ENCODE measurements at regions not wholly inside any gene's neighbourhood (a gene's known extent, or its start where the extent isn't known, plus 50 kb on each side); places are given as distances from the start of the nearest gene placed in this dataset.
"Not testable (repeated sequence)": the region's sequence is repeated elsewhere in the genome, so short reads cannot be mapped to it uniquely, and the experiment has no call there.

DNA sequence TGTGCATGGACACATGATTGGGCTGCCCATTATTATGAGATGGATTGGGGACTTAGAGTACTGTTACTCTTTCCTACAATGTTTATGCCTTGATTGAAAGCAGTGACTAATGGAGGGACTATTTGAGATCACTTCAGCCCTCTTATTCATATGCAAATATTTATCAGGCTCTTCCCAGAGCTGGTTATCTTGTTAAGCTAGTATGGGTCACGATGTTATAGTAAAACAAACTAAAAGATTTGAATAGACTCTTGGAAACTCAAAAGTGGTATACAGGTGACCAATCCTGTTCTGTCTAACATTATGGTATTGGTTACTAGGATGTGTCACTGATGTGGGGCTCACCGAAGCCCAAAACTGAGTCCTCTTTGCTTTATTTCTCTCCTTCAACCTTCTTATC is 306.2 kb upstream of the CASK start:
- Mint-ChIP-seq H3K9me3 (ENCODE audit: low read depth) (peaks cover 9% of the 10 kb centered on the region), H3K36me3 (peaks cover 10% of the 10 kb centered on the region), H3K4me3 (no peak overlapping the region), H3K27me3 (no peaks in the 10 kb centered on the region), H3K4me1 (no peaks in the 10 kb centered on the region), H3K27ac (no peak overlapping the region)
- ATAC-seq, result no peak
- CTCF ChIA-PET, result no interaction called here
- no peak for DNase-seq

DNA sequence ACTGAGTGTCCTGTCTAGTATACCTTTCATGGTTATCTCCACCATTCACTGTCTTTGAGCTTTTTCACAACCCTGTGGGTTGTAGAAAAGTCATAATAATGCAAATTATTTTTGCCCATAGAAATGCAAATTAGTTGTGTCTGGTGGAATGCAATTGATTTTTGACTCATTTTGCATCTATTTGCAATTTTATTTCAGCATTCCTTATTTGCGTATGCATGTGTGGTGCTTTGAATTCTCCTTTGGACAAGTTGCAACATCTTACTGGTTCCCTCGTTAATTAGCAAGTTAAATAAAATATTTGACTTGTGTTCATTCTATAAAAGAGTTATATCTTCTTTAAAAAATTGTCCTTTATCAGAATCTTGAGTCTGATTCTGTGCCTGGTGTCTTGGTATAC is 297.3 kb upstream of the CASK start:
- no peak overlapping the region for H3K27ac Mint-ChIP-seq
- H3K9me3 Mint-ChIP-seq (ENCODE audit: low read depth), result no peaks in the 10 kb centered on the region
- ATAC-seq (no peak), DNase-seq (no peak)
- no peaks in the 10 kb centered on the region for H3K4me1 Mint-ChIP-seq
- peaks cover under 1% of the 10 kb centered on the region for H3K36me3 Mint-ChIP-seq
- no peaks in the 10 kb centered on the region for H3K27me3 Mint-ChIP-seq
- CTCF ChIA-PET, result no interaction called here
- no peak overlapping the region for H3K4me3 Mint-ChIP-seq

DNA sequence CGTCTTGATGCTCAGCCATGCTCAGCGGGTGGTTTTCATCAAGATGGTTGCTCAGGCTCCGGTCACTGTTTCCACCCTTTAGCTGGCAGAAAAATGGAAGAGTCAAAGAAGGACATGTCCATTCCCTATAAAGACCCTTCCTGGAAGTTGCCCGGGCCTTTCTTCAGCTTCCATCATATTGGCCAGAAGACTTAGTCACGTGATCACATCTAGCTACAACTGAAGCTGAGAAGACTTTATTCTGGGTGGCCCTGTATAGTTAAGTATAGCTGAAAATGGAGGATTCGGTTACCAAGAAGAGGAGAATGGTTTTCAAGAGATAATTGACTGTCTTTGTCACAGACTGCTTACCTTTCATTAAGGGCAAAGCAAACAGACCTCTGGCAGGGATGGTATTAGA is 296.7 kb upstream of the CASK start:
- no peak overlapping the region for H3K4me3 Mint-ChIP-seq
- no peak for DNase-seq
- CTCF ChIA-PET, result no interaction called here
- no peak overlapping the region for H3K27ac Mint-ChIP-seq
- no peaks in the 10 kb centered on the region for H3K36me3 Mint-ChIP-seq
- no peaks in the 10 kb centered on the region for H3K27me3 Mint-ChIP-seq
- H3K9me3 Mint-ChIP-seq (ENCODE audit: low read depth), result no peaks in the 10 kb centered on the region
- no peak for ATAC-seq
- no peaks in the 10 kb centered on the region for H3K4me1 Mint-ChIP-seq

DNA sequence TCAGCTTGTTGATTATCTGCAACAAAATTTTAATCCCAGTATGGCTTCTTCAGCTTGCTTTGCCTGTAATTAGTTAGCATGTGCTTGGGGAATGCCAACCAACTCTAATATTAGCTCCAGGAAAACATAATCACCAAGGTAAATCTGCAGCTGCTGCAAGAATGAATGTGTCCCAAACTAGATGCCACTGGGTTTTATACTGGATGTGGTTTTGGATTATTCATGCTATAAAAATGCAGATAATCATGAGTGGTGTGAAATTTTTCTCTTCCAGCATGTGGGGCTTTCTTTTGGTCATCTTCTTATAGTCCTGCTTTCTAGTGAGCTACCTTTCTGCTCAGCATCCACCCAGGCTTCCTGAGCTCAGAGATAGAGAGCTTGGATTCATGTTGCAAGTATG is 295.9 kb upstream of the CASK start:
- H3K4me3 Mint-ChIP-seq, result no peak overlapping the region
- no peaks in the 10 kb centered on the region for H3K27me3 Mint-ChIP-seq
- H3K4me1 Mint-ChIP-seq, result no peaks in the 10 kb centered on the region
- no peak for DNase-seq
- H3K36me3 Mint-ChIP-seq, result no peaks in the 10 kb centered on the region
- no peaks in the 10 kb centered on the region for H3K9me3 Mint-ChIP-seq (ENCODE audit: low read depth)
- ATAC-seq, result no peak
- H3K27ac Mint-ChIP-seq, result no peak overlapping the region
- CTCF ChIA-PET, result no interaction called here

DNA sequence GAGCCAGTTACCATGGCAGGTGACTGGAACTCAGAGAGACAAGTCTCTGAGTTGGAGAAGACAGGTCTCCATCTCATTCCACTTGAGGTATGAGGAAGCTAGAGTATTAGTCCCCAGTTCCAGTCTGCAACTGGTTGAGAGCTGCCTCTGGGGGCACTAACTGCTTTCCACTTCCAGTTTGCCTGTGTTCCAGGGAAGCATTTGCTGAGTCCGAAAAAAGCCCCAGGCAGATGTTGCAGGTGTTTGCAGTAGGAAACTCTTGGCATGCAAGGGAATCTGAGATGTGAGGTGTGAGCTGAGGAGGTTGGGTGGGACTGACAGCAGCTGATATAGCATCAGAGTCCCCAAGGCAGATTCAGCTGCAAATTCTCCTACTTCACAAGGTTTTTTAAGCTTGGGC is 272.2 kb upstream of the CASK start:
- peaks cover 6% of the 10 kb centered on the region for H3K9me3 Mint-ChIP-seq (ENCODE audit: low read depth)
- peaks cover 3% of the 10 kb centered on the region for H3K36me3 Mint-ChIP-seq
- no peaks in the 10 kb centered on the region for H3K4me1 Mint-ChIP-seq
- CTCF ChIA-PET, result no interaction called here
- DNase-seq, result no peak
- H3K27me3 Mint-ChIP-seq, result no peaks in the 10 kb centered on the region
- no peak overlapping the region for H3K4me3 Mint-ChIP-seq
- no peak for ATAC-seq
- H3K27ac Mint-ChIP-seq, result no peak overlapping the region

DNA sequence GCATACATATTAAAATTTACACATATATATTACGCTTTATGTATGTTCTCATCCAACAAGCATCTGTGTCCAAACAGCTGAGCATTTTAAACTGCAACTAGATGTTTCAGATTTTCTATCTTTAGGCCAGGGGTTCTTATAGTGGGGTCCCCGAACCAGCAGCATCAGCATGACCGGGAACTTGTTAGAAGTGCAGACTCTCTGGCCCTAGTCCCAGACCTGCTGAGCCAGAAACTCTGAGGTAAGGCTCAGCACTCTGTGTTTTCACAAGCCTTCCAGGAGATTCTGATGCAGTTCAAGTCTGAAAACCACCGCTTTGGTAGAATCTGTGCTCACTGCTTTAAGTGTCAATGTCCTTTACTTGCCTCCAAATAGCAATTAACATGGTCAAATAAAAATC is 266.2 kb upstream of the CASK start:
- Mint-ChIP-seq H3K4me1 (no peaks in the 10 kb centered on the region), H3K9me3 (ENCODE audit: low read depth) (peaks cover 6% of the 10 kb centered on the region), H3K4me3 (no peak overlapping the region), H3K27ac (no peak overlapping the region), H3K27me3 (no peaks in the 10 kb centered on the region), H3K36me3 (peaks cover 3% of the 10 kb centered on the region)
- ATAC-seq, result no peak
- no peak for DNase-seq
- CTCF ChIA-PET, result no interaction called here

DNA sequence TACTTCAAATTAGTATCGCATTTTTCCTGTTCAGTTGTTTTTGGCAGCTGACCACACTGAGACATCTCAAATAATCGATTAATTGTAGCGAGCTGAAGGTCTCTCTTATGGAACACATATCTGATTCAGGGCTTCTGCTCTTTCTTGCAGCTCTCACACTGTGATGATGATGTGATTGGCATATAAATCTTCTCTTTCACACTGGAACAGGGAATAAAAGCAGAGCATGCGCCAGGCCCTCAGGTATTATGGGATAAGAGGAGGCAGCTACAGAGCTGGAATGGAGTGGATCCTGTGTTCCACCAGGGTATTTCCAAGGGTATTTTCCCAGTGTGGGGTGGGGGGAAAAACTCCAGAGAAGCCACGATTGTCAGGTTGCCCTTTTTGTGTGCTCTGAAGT is 265.4 kb upstream of the CASK start:
- Mint-ChIP-seq H3K27ac (no peak overlapping the region), H3K27me3 (no peaks in the 10 kb centered on the region), H3K4me3 (no peak overlapping the region), H3K4me1 (no peaks in the 10 kb centered on the region), H3K9me3 (ENCODE audit: low read depth) (peaks cover 6% of the 10 kb centered on the region), H3K36me3 (peaks cover 3% of the 10 kb centered on the region)
- CTCF ChIA-PET, result no interaction called here
- DNase-seq, result no peak
- no peak for ATAC-seq

DNA sequence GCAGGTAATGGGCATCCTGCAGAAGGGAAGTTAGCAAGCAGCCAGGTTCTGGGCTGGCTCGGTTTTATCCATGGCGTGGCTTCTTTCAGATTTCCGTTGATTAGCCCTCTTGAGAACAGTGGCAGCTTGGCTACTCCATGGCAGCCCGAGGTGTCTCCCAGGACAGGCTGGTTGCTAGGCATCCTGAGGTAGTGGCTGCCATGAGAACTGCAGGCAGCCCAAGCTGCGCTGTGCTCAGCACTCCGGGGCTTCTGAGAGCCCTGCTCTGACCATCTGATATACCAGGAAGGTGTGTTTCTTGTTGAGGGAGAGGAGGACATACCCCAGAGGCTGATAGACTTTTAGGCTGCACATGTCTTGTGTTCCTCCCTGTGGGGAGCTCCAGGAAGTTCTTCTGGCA is 253.4 kb upstream of the CASK start:
- ATAC-seq (no peak), DNase-seq (no peak)
- H3K9me3 Mint-ChIP-seq (ENCODE audit: low read depth), result no peaks in the 10 kb centered on the region
- H3K27ac Mint-ChIP-seq, result no peak overlapping the region
- H3K36me3 Mint-ChIP-seq, result no peaks in the 10 kb centered on the region
- CTCF ChIA-PET, result no interaction called here
- H3K4me3 Mint-ChIP-seq, result no peak overlapping the region
- H3K27me3 Mint-ChIP-seq, result no peaks in the 10 kb centered on the region
- H3K4me1 Mint-ChIP-seq, result no peaks in the 10 kb centered on the region

DNA sequence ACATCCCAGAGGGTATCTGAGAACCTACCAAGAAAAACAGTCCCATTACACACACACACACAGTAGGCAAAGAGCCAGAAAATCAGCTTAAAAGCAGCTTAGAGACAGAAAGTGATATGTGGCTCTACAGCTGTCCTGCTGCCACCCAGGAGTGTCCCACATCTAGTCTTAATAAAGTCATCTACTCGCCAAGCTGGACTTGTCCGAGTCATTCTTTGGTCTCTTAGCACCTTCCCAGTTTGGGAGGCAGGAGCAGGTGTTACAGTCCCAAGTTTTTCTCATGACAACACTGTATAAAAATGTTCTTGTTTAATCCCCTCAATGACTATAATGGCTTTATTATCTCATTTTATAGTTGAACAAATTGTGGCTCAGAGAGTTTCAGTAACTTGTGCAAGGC is 252.5 kb upstream of the CASK start:
- H3K4me3 Mint-ChIP-seq, result no peak overlapping the region
- ATAC-seq (no peak), DNase-seq (no peak)
- no peaks in the 10 kb centered on the region for H3K27me3 Mint-ChIP-seq
- no peaks in the 10 kb centered on the region for H3K4me1 Mint-ChIP-seq
- CTCF ChIA-PET, result no interaction called here
- H3K9me3 Mint-ChIP-seq (ENCODE audit: low read depth), result no peaks in the 10 kb centered on the region
- H3K36me3 Mint-ChIP-seq, result no peaks in the 10 kb centered on the region
- H3K27ac Mint-ChIP-seq, result no peak overlapping the region

DNA sequence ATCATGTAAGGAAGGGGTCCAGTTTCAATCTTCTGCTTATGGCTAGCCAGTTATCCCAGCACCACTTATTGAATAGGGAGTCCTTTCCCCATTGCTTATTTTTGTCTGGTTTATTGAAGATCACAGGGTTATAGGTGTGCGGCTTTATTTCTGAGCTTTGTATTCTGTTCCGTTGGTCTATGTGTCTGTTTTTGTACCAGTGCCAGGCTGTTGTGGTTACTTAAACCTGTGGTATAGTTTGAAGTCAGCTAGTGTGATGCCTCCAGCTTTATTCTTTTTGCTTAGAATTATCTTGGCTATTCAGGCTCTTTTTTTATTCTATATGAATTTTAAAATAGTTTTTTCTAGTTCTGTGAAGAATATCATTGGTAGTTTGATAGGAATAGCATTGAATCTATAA is 234.6 kb upstream of the CASK start:
- H3K4me1 Mint-ChIP-seq; DNase-seq; ATAC-seq; H3K9me3 Mint-ChIP-seq (ENCODE audit: low read depth); H3K27me3 Mint-ChIP-seq; H3K4me3 Mint-ChIP-seq; H3K36me3 Mint-ChIP-seq; CTCF ChIA-PET; H3K27ac Mint-ChIP-seq: not testable (repeated sequence)

DNA sequence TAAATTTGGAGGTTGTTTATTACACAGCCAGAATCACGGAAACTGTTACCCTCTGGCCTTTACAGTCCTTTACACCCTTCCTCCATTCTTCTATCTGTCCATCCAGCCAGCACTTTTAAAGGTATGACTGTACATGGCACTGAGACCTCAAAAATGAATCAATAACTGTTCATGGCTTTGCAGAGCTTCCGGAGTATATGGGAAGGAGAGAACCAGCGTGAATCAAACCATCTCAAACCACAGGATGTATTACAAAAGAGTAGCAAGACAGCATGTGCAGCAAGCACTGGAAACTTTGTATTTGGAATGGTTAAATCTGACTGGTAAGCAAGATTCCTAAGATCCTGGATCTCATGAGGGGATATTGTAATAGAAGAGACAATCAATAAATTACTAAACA is 228.5 kb upstream of the CASK start:
- no peak overlapping the region for H3K27ac Mint-ChIP-seq
- ATAC-seq, result no peak

DNA sequence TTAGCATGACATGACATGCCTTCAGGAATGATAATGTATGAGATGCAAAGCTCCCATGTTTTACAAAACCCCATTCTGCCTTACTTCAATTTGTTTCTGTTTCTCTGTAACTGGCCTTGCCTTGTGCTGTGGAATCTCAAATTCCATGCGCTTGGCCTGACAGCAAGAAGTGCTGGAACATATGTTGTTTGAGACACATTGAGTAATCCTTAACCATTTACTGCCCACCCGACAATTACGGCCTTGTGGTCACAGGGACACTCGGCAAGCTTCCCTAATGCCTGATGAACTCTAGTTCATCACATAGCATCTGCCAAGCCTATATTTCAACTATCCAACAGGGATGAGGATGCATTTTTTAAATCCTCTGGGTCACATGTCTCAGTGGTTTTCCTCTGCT is 226.4 kb upstream of the CASK start:
- Mint-ChIP-seq H3K27me3 (no peaks in the 10 kb centered on the region), H3K4me3 (no peak overlapping the region), H3K36me3 (peaks cover 2% of the 10 kb centered on the region), H3K9me3 (ENCODE audit: low read depth) (no peaks in the 10 kb centered on the region), H3K27ac (no peak overlapping the region), H3K4me1 (peaks cover 6% of the 10 kb centered on the region)
- no peak for DNase-seq
- ATAC-seq, result no peak
- CTCF ChIA-PET, result no interaction called here

More for the DNA sequence above, 228.5 kb upstream of the CASK start:
- CTCF ChIA-PET, result no interaction called here
- Mint-ChIP-seq H3K4me3 (no peak overlapping the region), H3K9me3 (ENCODE audit: low read depth) (no peaks in the 10 kb centered on the region), H3K36me3 (peaks cover 2% of the 10 kb centered on the region), H3K4me1 (peaks cover 6% of the 10 kb centered on the region), H3K27me3 (no peaks in the 10 kb centered on the region)
- DNase-seq, result no peak

DNA sequence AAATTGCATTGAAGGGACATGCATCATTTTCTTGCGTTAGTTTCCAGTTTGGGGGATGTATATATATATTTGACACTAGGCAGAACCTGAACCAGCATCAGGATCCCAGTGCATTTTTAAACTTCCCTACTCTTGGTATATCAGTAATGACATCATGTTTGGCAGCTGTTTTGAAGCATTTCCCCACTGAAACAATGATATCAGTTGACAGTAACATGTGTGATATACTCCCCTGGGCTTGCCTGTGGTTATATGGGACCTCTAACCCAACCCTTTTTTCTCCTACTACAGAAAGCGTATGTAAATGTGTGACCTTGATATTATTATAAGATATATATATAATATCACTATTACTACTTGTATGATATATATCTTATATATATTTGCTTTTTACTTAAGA is 225.9 kb upstream of the CASK start:
- CTCF ChIA-PET, result no interaction called here
- DNase-seq, result no peak
- ATAC-seq, result no peak
- no peaks in the 10 kb centered on the region for H3K9me3 Mint-ChIP-seq (ENCODE audit: low read depth)
- no peak overlapping the region for H3K27ac Mint-ChIP-seq
- peaks cover 6% of the 10 kb centered on the region for H3K4me1 Mint-ChIP-seq
- H3K27me3 Mint-ChIP-seq, result no peaks in the 10 kb centered on the region
- H3K36me3 Mint-ChIP-seq, result peaks cover 2% of the 10 kb centered on the region
- H3K4me3 Mint-ChIP-seq, result no peak overlapping the region

DNA sequence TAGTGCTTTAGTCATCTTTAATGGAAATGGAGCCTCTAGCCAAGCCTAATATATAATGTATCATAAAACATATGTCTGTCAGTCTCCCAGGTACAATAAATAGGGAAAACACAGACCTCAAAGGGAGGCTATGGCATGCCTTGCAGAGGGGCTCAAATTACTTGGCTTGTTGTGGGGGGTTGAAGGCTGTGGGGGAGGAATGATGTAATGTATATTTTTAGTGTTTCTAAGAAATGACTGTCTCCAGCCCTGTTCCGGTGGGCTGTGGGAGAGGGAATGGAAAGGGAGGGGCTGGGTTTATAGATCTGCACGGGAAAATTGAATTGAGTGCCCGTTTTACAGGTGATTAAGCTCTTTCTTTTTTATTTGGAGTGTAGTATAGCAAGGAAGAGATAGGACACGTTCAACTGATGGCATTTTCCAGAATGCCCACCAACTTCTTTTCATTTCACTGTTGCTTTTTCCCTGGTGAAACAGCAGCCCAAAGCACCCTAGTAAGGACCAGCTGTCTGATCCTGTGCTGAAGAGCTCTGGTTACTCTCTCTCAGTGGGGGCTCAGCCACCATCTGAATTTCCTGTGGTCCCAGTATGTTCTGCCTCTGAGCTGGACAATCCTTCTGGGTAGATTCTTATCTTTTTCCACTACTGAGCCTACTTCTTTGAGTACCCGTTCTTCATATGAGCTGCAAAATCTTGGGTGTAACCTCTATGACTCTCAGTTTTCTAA is 220.7 kb upstream of the CASK start:
- ATAC-seq, result no peak
- Mint-ChIP-seq H3K9me3 (ENCODE audit: low read depth) (no peaks in the 10 kb centered on the region), H3K36me3 (peaks cover 4% of the 10 kb centered on the region), H3K4me1 (no peaks in the 10 kb centered on the region), H3K27ac (no peak overlapping the region), H3K4me3 (no peak overlapping the region), H3K27me3 (no peaks in the 10 kb centered on the region)
- DNase-seq, result no peak
- CTCF ChIA-PET, result no interaction called here

DNA sequence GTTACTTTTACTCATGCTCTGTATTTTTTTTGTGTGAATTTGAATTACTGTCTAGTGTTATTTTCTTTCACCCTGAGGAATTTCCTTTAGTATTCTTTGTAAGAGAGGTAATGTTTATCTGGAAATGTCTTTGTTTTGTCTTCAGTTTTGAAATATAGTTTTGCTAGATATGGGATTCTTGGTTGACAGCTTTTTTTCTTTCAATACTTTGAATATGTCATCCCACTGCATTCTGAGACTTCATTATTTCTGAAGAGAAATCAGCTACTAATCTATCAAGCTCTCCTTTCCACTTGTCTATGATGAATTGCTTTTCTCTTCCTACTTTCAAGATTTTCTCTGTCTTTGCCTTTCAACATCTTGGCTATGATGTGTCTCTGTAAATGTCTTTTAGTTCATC is 217.0 kb upstream of the CASK start:
- ATAC-seq (no peak), DNase-seq (no peak)
- H3K4me1 Mint-ChIP-seq, result no peaks in the 10 kb centered on the region
- CTCF ChIA-PET, result no interaction called here
- no peaks in the 10 kb centered on the region for H3K9me3 Mint-ChIP-seq (ENCODE audit: low read depth)
- no peak overlapping the region for H3K4me3 Mint-ChIP-seq
- no peaks in the 10 kb centered on the region for H3K27me3 Mint-ChIP-seq
- peaks cover 12% of the 10 kb centered on the region for H3K36me3 Mint-ChIP-seq
- no peak overlapping the region for H3K27ac Mint-ChIP-seq

Measured in activated CD8-positive, alpha-beta memory T cell treated with anti-CD3 and anti-CD28 coated beads, Interleukin-2, amount 10 ng/mL, durations not matched to agents 7 days and 5 days (primary cell).